Kidney (tissue), 13 donors: ENCODE measurements at regions not wholly inside any gene's neighbourhood (a gene's known extent, or its start where the extent isn't known, plus 50 kb on each side); places are given as distances from the start of the nearest gene placed in this dataset.

Experiments used
- DNase-seq, 5 donors: peaks; one replicate each; pipeline ENCODE4 v3.0.0-alpha.2; 2013 to 2020
- FAIRE-seq: peaks from 2 replicates; lab custom pipeline; 2012; peaks lifted over from hg19 to GRCh38; lab: Jason Lieb, UNC
- H3K27ac ChIP-seq, 2 donors: one replicate each; pipeline ENCODE4 v1.7.0; 2013; ENCODE audit warnings: low read depth in 2 of 2, low read length in 2 of 2, inconsistent platforms in 1 of 2
- H3K27me3 ChIP-seq: one replicate; pipeline ENCODE4 v1.7.1; 2013; ENCODE audit warnings: low read length, inconsistent platforms; ENCODE audit not compliant: control insufficient read depth, insufficient read depth
- H3K36me3 ChIP-seq, 3 donors: one replicate each; pipeline versions ENCODE4 v1.7.0 to v1.7.1; 2013; ENCODE audit warnings: low read length in 3 of 3, control low read depth in 1 of 3, inconsistent platforms in 1 of 3; ENCODE audit not compliant: insufficient read depth in 3 of 3, control insufficient read depth in 2 of 3
- H3K4me1 ChIP-seq, 3 donors: one replicate each; pipeline versions ENCODE4 v1.7.0 to v1.7.1; 2013; ENCODE audit warnings: low read length in 3 of 3, inconsistent platforms in 1 of 3, low read depth in 1 of 3; ENCODE audit not compliant: control insufficient read depth in 2 of 3, insufficient read depth in 2 of 3
- H3K4me3 ChIP-seq, 3 donors: one replicate each; pipeline versions ENCODE4 v1.7.0 to v1.8.1; 2013; ENCODE audit warnings: low read length in 3 of 3, control low read depth in 1 of 3, inconsistent platforms in 1 of 3
- H3K9ac ChIP-seq, 3 donors: one replicate each; pipeline versions ENCODE4 v1.7.0 to v1.7.1; 2013; ENCODE audit warnings: low read length in 3 of 3, control low read depth in 1 of 3, inconsistent platforms in 1 of 3
- H3K9me3 ChIP-seq, 3 donors: one replicate each; pipeline versions ENCODE4 v1.7.0 to v1.7.1; 2013; ENCODE audit warnings: low read length in 3 of 3, control low read depth in 1 of 3, inconsistent platforms in 1 of 3; ENCODE audit not compliant: control insufficient read depth in 2 of 3, insufficient read depth in 1 of 3
- intact Hi-C: fragments of 100-400 bp; cut with DNase I; formaldehyde crosslinking; loops from one replicate; pipeline ENCODE4 v1.11.1; 2022
- TF ChIP-seq, protein P1 (sequence below): IDR thresholded peaks from 3 replicates; pipeline ENCODE4 v1.5.1; 2012; ENCODE audit warnings: mild to moderate bottlenecking, moderate library complexity, borderline replicate concordance; ENCODE audit not compliant: insufficient read depth; ENCODE audit errors: extremely low read depth
- donor health status: control.
- donor health status: control.
- donor health status: control.
- donor health status: control.
- donor health status: control.
- donor health status: DM: yes; HTN: yes; CAD: no.
- donor health status: Normal renal cell carcinoma (clear cell type).

- Histone ChIP-seq H3K27me3 (no peaks in the 10 kb centered on the region), H3K27ac (no peak overlapping the region), H3K9ac (no peak overlapping the region), H3K4me1 (peaks cover 0 to 3% (median 0%) of the 10 kb centered on the region in 3 donors), H3K36me3 (no peaks in the 10 kb centered on the region), H3K9me3 (no peaks in the 10 kb centered on the region), H3K4me3 (no peak overlapping the region)
- TF ChIP-seq, protein P1, sequence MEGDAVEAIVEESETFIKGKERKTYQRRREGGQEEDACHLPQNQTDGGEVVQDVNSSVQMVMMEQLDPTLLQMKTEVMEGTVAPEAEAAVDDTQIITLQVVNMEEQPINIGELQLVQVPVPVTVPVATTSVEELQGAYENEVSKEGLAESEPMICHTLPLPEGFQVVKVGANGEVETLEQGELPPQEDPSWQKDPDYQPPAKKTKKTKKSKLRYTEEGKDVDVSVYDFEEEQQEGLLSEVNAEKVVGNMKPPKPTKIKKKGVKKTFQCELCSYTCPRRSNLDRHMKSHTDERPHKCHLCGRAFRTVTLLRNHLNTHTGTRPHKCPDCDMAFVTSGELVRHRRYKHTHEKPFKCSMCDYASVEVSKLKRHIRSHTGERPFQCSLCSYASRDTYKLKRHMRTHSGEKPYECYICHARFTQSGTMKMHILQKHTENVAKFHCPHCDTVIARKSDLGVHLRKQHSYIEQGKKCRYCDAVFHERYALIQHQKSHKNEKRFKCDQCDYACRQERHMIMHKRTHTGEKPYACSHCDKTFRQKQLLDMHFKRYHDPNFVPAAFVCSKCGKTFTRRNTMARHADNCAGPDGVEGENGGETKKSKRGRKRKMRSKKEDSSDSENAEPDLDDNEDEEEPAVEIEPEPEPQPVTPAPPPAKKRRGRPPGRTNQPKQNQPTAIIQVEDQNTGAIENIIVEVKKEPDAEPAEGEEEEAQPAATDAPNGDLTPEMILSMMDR, result no peak
- FAIRE-seq (no peak), DNase-seq (no peak)
- intact Hi-C loops, result no loop called here
Measured at GRCh38 chr3:193863657-193864357, 270.8 kb downstream of the OPA1 start.

- Histone ChIP-seq H3K27me3 (no peaks in the 10 kb centered on the region), H3K4me3 (no peak overlapping the region), H3K27ac (no peak overlapping the region), H3K9ac (no peak overlapping the region), H3K36me3 (no peaks in the 10 kb centered on the region), H3K9me3 (no peaks in the 10 kb centered on the region), H3K4me1 (peaks cover 0 to 8% (median 3%) of the 10 kb centered on the region in 3 donors)
- TF ChIP-seq, protein P1, result no peak
- intact Hi-C loops, result no loop called here
- FAIRE-seq (no peak), DNase-seq (no peak)
Measured at GRCh38 chr3:193865339-193865738, 270.6 kb upstream of the HES1 start.

DNA sequence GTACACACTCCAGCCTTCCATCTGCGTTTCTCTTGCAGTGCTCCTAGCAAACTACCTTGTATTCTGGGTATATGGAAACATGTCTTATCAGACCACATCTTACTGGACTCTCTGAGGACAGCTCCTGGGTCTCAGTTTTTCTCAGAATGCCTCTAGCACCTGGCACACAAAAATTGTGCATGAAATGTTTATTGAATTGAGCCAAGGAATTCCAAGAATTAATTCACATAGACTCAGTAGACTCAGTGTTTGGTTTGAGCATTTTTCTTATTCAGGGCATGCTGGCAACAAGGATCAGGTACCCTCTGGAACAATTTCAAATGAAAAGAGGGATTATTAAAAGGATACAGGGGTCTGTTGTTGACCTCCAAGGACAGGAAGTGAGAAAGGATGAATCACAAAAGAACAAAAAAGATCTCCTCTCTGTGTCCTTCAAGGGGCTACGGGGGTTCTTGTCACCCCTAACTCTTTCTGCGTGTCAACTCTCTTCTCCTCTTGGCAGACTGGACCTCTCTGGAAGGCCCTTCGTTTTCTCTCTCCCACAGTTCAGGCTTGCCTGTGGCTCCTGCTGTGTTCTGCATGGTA lies 270.0 kb upstream of the HES1 start:
- FAIRE-seq (no peak), DNase-seq (no peak)
- H3K4me1 ChIP-seq, result peaks cover 0 to 13% (median 3%) of the 10 kb centered on the region in 3 donors
- H3K27ac ChIP-seq, result no peak overlapping the region
- H3K9me3 ChIP-seq, result no peaks in the 10 kb centered on the region
- H3K36me3 ChIP-seq, result no peaks in the 10 kb centered on the region
- no peak overlapping the region for H3K4me3 ChIP-seq
- no peaks in the 10 kb centered on the region for H3K27me3 ChIP-seq
- TF ChIP-seq, protein P1, result no peak
- intact Hi-C loops, result no loop called here
- H3K9ac ChIP-seq, result no peak overlapping the region
